H9 (cell line): ENCODE measurements at regions not wholly inside any gene's neighbourhood (a gene's known extent, or its start where the extent isn't known, plus 50 kb on each side); places are given as distances from the start of the nearest gene placed in this dataset.

Source experiments
- DNase-seq: peaks from one replicate; pipeline ENCODE4 v3.0.0-alpha.2; 2017
- H2AFZ ChIP-seq: one replicate; pipeline ENCODE4 v1.6.1; 2013; ENCODE audit warnings: mild to moderate bottlenecking, low read length, control low read depth, moderate library complexity
- H2AK5ac ChIP-seq: 2 replicates; pipeline ENCODE4 v1.6.1; 2013; ENCODE audit warnings: low read length, control low read depth, mixed read lengths; ENCODE audit not compliant: insufficient read length
- H2BK120ac ChIP-seq: one replicate; pipeline ENCODE4 v1.6.1; 2013; ENCODE audit warnings: low read depth, mild to moderate bottlenecking, low read length, control low read depth, inconsistent platforms; ENCODE audit not compliant: poor library complexity, severe bottlenecking
- H2BK12ac ChIP-seq: 2 replicates; pipeline ENCODE4 v1.6.1; 2013; ENCODE audit warnings: low read length, control low read depth, mixed read lengths, low read depth; ENCODE audit not compliant: insufficient read length
- H2BK15ac ChIP-seq: 2 replicates; pipeline ENCODE4 v1.6.1; 2013; ENCODE audit warnings: low read depth, low read length, control low read depth
- H2BK20ac ChIP-seq: one replicate; pipeline ENCODE4 v1.6.1; 2013; ENCODE audit warnings: low read depth, mild to moderate bottlenecking, low read length, control low read depth, inconsistent platforms; ENCODE audit not compliant: poor library complexity, severe bottlenecking
- H2BK5ac ChIP-seq: 2 replicates; pipeline ENCODE4 v1.6.1; 2013; ENCODE audit warnings: low read length, control low read depth, mixed read lengths; ENCODE audit not compliant: insufficient read length
- H3K14ac ChIP-seq: 2 replicates; pipeline ENCODE4 v1.6.1; 2013; ENCODE audit warnings: low read length, control low read depth; ENCODE audit not compliant: insufficient read depth
- H3K18ac ChIP-seq: 2 replicates; pipeline ENCODE4 v1.6.1; 2013; ENCODE audit warnings: low read depth, mild to moderate bottlenecking, mixed read lengths, low read length, control low read depth; ENCODE audit not compliant: insufficient read length
- H3K23ac ChIP-seq: 2 replicates; pipeline ENCODE4 v1.6.1; 2013; ENCODE audit warnings: low read length, control low read depth, mixed read lengths, low read depth; ENCODE audit not compliant: insufficient read length
- H3K23me2 ChIP-seq: 2 replicates; pipeline ENCODE4 v1.6.1; 2013; ENCODE audit warnings: low read depth, mild to moderate bottlenecking, mixed read lengths, low read length, control low read depth; ENCODE audit not compliant: insufficient read length, poor library complexity, severe bottlenecking
- H3K27ac ChIP-seq: 2 replicates; pipeline ENCODE4 v1.5.1; 2013; ENCODE audit warnings: low read length, control low read depth, mixed read lengths, low read depth; ENCODE audit not compliant: insufficient read length
- H3K27me3 ChIP-seq: 2 replicates; pipeline ENCODE4 v1.6.1; 2013; ENCODE audit warnings: low read length, control low read depth, inconsistent platforms; ENCODE audit not compliant: insufficient read depth
- H3K4ac ChIP-seq: 2 replicates; pipeline ENCODE4 v1.6.1; 2013; ENCODE audit warnings: low read depth, mild to moderate bottlenecking, control low read depth, inconsistent platforms, low read length, moderate library complexity
- H3K4me1 ChIP-seq: 2 replicates; pipeline ENCODE4 v1.6.1; 2013; ENCODE audit warnings: low read length, control low read depth, inconsistent platforms; ENCODE audit not compliant: insufficient read depth
- H3K4me2 ChIP-seq: 2 replicates; pipeline ENCODE4 v1.6.1; 2013; ENCODE audit warnings: low read length, control low read depth, mixed read lengths; ENCODE audit not compliant: insufficient read length, insufficient read depth
- H3K56ac ChIP-seq: 2 replicates; pipeline ENCODE4 v1.6.1; 2013; ENCODE audit warnings: low read depth, mild to moderate bottlenecking, mixed read lengths, low read length, control low read depth; ENCODE audit not compliant: insufficient read length
- H3K79me1 ChIP-seq: 2 replicates; pipeline ENCODE4 v1.6.1; 2013; ENCODE audit warnings: low read depth, mild to moderate bottlenecking, moderate library complexity, low read length, control low read depth, inconsistent platforms; ENCODE audit not compliant: insufficient read depth, poor library complexity, severe bottlenecking
- H3K79me2 ChIP-seq: 2 replicates; pipeline ENCODE4 v1.6.1; 2013; ENCODE audit warnings: low read length, control low read depth, inconsistent platforms; ENCODE audit not compliant: insufficient read depth
- H3K9ac ChIP-seq: 2 replicates; pipeline ENCODE4 v1.6.1; 2013; ENCODE audit warnings: low read length, control low read depth, mixed read lengths; ENCODE audit not compliant: insufficient read length; ENCODE audit errors: extremely low read depth
- H3K9me3 ChIP-seq: one replicate; pipeline ENCODE4 v1.6.1; 2013; ENCODE audit warnings: low read depth, low read length, inconsistent platforms; ENCODE audit not compliant: control insufficient read depth
- H3T11ph ChIP-seq: one replicate; pipeline ENCODE4 v1.6.1; 2013; ENCODE audit warnings: mild to moderate bottlenecking, low read length, control low read depth, inconsistent platforms
- H4K20me1 ChIP-seq: one replicate; pipeline ENCODE4 v1.6.1; 2013; ENCODE audit not compliant: control insufficient read depth, insufficient read length, insufficient read depth
- H4K5ac ChIP-seq: 2 replicates; pipeline ENCODE4 v1.6.1; 2013; ENCODE audit warnings: low read depth, mild to moderate bottlenecking, mixed read lengths, low read length, control low read depth; ENCODE audit not compliant: insufficient read length
- H4K8ac ChIP-seq: replicated peaks from 2 replicates; pipeline ENCODE4 v1.6.1; 2013; ENCODE audit warnings: low read length, control low read depth, mixed read lengths, low read depth; ENCODE audit not compliant: insufficient read length
- H4K91ac ChIP-seq: 2 replicates; pipeline ENCODE4 v1.6.1; 2013; ENCODE audit warnings: low read depth, mild to moderate bottlenecking, moderate library complexity, mixed read lengths, low read length, control low read depth; ENCODE audit not compliant: insufficient read length
- H3K27ac Mint-ChIP-seq, 3 experiments: 2 replicates in 2 of 3; 3 replicates in 1 of 3; pipeline ENCODE4 v1.8.0; 2020 to 2021; ENCODE audit warnings: mixed read lengths in 3 of 3, mild to moderate bottlenecking in 1 of 3, moderate library complexity in 1 of 3
- H3K27me3 Mint-ChIP-seq: 2 replicates; pipeline ENCODE4 v1.8.0; 2021; ENCODE audit warnings: low read depth, mild to moderate bottlenecking, moderate library complexity, mixed read lengths
- H3K36me3 Mint-ChIP-seq, 3 experiments: 2 replicates in 2 of 3; 3 replicates in 1 of 3; pipeline ENCODE4 v1.8.0; 2020 to 2021; ENCODE audit warnings: low read depth in 3 of 3, mixed read lengths in 3 of 3; ENCODE audit not compliant: insufficient read depth in 1 of 3
- H3K4me1 Mint-ChIP-seq, 2 experiments: 2 replicates each; pipeline ENCODE4 v1.8.0; 2020; ENCODE audit warnings: mixed read lengths in 2 of 2
- H3K4me3 Mint-ChIP-seq, 2 experiments: 2 replicates in 1 of 2; 3 replicates in 1 of 2; pipeline ENCODE4 v1.8.0; 2020 to 2021; ENCODE audit warnings: mild to moderate bottlenecking in 2 of 2, mixed read lengths in 2 of 2, moderate library complexity in 1 of 2
- H3K9me3 Mint-ChIP-seq, 2 experiments: 2 replicates in 1 of 2; 3 replicates in 1 of 2; pipeline ENCODE4 v1.8.0; 2020; ENCODE audit warnings: mild to moderate bottlenecking in 2 of 2, mixed read lengths in 2 of 2, moderate library complexity in 1 of 2
- whole genome bisulfite sequencing: extraction: QIAGEN DNeasy Blood & Tissue Kit; methylation state at CpG from one replicate; pipeline ENCODE4 v1.1.7; 2013; ENCODE audit warnings: missing lambda C conversion rate, low lambda C conversion rate, mixed read lengths; ENCODE audit not compliant: insufficient read length; ENCODE audit errors: extremely low coverage; 5-methylcytosine and 5-hydroxymethylcytosine counted together
- TF ChIP-seq, protein P1 (sequence below): fragments of 200-600 bp; sonication (generic); conservative IDR thresholded peaks from 3 replicates; pipeline ENCODE4 v1.8.0; 2021; ENCODE audit warnings: antibody characterized with exemption, mild to moderate bottlenecking

DNA sequence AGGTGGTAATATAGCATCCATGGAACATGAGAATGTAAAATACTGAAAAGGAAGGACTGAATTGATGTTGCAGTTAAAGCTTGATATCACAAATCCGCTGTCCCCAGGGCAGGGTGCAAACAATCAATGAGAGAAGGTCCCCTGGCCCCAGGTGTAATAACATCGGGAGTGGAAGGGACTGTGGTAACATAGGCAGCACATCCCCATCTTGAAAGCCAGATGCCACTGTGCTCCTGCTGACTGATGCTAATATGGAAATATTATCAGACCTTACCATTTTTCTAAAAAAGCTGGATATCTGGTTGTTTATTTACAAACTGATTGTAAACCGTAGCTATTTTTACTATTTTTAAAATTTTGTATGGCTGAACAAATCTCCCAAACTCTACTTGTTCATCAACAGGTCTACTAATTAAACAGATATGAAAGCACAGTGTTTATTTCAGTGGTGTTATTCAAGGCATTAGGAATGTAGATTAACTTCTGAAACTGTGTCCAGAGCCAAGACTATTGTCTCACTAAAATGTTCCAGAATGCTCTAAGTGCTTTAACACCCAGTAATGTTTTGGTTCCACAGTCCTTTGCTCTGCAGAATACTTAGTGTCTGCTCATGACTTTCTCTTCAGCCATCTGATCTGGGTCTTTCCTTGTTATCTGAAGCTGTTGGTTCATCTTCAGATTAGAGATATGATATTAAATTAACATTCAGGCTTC lies 386.0 kb upstream of the RARB start:
- Histone ChIP-seq H3K9ac (no peak overlapping the region), H3K18ac (no peak overlapping the region), H2BK15ac (no peak overlapping the region), H3K14ac (no peak overlapping the region), H2AFZ (no peak overlapping the region), H4K8ac (no peak overlapping the region), H3K27me3 (no peaks in the 10 kb centered on the region), H3K4me2 (no peak overlapping the region), H4K5ac (no peak overlapping the region), H3K56ac (no peak overlapping the region), H2AK5ac (no peak overlapping the region), H4K91ac (no peak overlapping the region), H3K23ac (no peak overlapping the region), H4K20me1 (no peaks in the 10 kb centered on the region), H3K9me3 (no peaks in the 10 kb centered on the region), H3K79me2 (no peaks in the 10 kb centered on the region), H2BK120ac (no peak overlapping the region), H3K27ac (no peak overlapping the region), H3K79me1 (no peaks in the 10 kb centered on the region), H3K23me2 (no peaks in the 10 kb centered on the region), H3K4ac (no peak overlapping the region), H2BK20ac (no peak overlapping the region), H3T11ph (no peak overlapping the region), H2BK12ac (no peak overlapping the region), H2BK5ac (no peak overlapping the region), H3K4me1 (no peaks in the 10 kb centered on the region)
- TF ChIP-seq, protein P1, sequence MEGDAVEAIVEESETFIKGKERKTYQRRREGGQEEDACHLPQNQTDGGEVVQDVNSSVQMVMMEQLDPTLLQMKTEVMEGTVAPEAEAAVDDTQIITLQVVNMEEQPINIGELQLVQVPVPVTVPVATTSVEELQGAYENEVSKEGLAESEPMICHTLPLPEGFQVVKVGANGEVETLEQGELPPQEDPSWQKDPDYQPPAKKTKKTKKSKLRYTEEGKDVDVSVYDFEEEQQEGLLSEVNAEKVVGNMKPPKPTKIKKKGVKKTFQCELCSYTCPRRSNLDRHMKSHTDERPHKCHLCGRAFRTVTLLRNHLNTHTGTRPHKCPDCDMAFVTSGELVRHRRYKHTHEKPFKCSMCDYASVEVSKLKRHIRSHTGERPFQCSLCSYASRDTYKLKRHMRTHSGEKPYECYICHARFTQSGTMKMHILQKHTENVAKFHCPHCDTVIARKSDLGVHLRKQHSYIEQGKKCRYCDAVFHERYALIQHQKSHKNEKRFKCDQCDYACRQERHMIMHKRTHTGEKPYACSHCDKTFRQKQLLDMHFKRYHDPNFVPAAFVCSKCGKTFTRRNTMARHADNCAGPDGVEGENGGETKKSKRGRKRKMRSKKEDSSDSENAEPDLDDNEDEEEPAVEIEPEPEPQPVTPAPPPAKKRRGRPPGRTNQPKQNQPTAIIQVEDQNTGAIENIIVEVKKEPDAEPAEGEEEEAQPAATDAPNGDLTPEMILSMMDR = no peak
- H3K9me3 Mint-ChIP-seq = no peaks in the 10 kb centered on the region
- no CpG with 5 or more reads among the region's 3 CpGs for WGBS
- H3K27me3 Mint-ChIP-seq = no peaks in the 10 kb centered on the region
- DNase-seq = no peak
- H3K4me1 Mint-ChIP-seq = peaks cover 7 to 8% of the 10 kb centered on the region in 2 experiments
- H3K36me3 Mint-ChIP-seq = no peaks in the 10 kb centered on the region
- no peak overlapping the region for H3K4me3 Mint-ChIP-seq
- no peak overlapping the region for H3K27ac Mint-ChIP-seq
